BLaER1 treated with 17β-estradiol and CSF1 and Interleukin-3, amounts not matched to agents 10 nM and 100 nM (cell line): ENCODE measurements at regions not wholly inside any gene's neighbourhood (a gene's known extent, or its start where the extent isn't known, plus 50 kb on each side); places are given as distances from the start of the nearest gene placed in this dataset.

Experiments used
- H3K27ac ChIP-seq, 11 experiments: shearing (Covaris generic); formaldehyde crosslinking; 2 replicates each; pipeline ENCODE4 v1.8.1; 2022
- H3K27me3 ChIP-seq, 11 experiments: shearing (Covaris generic); formaldehyde crosslinking; 2 replicates each; pipeline ENCODE4 v1.8.1; 2022
- H3K36me3 ChIP-seq, 11 experiments: shearing (Covaris generic); formaldehyde crosslinking; 2 replicates each; pipeline ENCODE4 v1.8.1; 2022
- H3K4me1 ChIP-seq, 10 experiments: shearing (Covaris generic); formaldehyde crosslinking; 2 replicates each; pipeline ENCODE4 v1.8.1; 2022
- H3K4me2 ChIP-seq, 11 experiments: shearing (Covaris generic); formaldehyde crosslinking; 2 replicates each; pipeline ENCODE4 v1.8.1; 2022
- H3K4me3 ChIP-seq, 10 experiments: shearing (Covaris generic); formaldehyde crosslinking; 2 replicates each; pipeline ENCODE4 v1.8.1; 2022
- H3K9ac ChIP-seq, 11 experiments: shearing (Covaris generic); formaldehyde crosslinking; 2 replicates each; pipeline ENCODE4 v1.8.1; 2022
- H3K9me3 ChIP-seq, 11 experiments: shearing (Covaris generic); formaldehyde crosslinking; replicated peaks in 1 of 11; 2 replicates each; pipeline ENCODE4 v1.8.1; 2022
- H4K20me1 ChIP-seq, 11 experiments: shearing (Covaris generic); formaldehyde crosslinking; 2 replicates each; pipeline ENCODE4 v1.8.1; 2022
- Cebpa-rat ChIP-seq, 11 experiments: shearing (Covaris generic); IDR thresholded peaks; 2 replicates each; pipeline ENCODE4 v1.8.1; 2022

- Histone ChIP-seq H3K27me3 (no peaks in the 10 kb centered on the region), H3K4me2 (no peak overlapping the region), H3K36me3 (no peaks in the 10 kb centered on the region), H4K20me1 (no peaks in the 10 kb centered on the region), H3K9ac (no peak overlapping the region), H3K27ac (no peak overlapping the region), H3K4me1 (peaks cover 0 to 4% (median 0%) of the 10 kb centered on the region in 10 experiments; a peak in 2 of 20 replicates), H3K9me3 (no peaks in the 10 kb centered on the region), H3K4me3 (no peak overlapping the region)
- no peak for TF ChIP-seq Cebpa-rat (IDR thresholded peaks at IDR 0.05)
Observed at GRCh38 chr12:128009108-128009507, 257.9 kb upstream of the TMEM132C start.

GRCh38 chr12:128012110-128012509 lies 254.9 kb upstream of the TMEM132C start:
- TF ChIP-seq Cebpa-rat (IDR thresholded peaks at IDR 0.05) = no peak
- Histone ChIP-seq H3K36me3 (no peaks in the 10 kb centered on the region), H3K9me3 (no peaks in the 10 kb centered on the region), H3K4me3 (no peak overlapping the region), H3K9ac (no peak overlapping the region), H3K27ac (no peak overlapping the region), H4K20me1 (no peaks in the 10 kb centered on the region), H3K4me1 (peaks cover 0 to 3% (median 0%) of the 10 kb centered on the region in 10 experiments; a peak in 1 of 20 replicates), H3K27me3 (no peaks in the 10 kb centered on the region; a peak in 1 of 22 replicates), H3K4me2 (no peak overlapping the region)

GRCh38 chr12:128015276-128015675 lies 251.7 kb upstream of the TMEM132C start:
- no peak for TF ChIP-seq Cebpa-rat (IDR thresholded peaks at IDR 0.05)
- Histone ChIP-seq H3K27ac (no peak overlapping the region), H3K36me3 (no peaks in the 10 kb centered on the region), H3K27me3 (no peaks in the 10 kb centered on the region; a peak in 1 of 22 replicates), H3K4me3 (no peak overlapping the region), H3K4me2 (no peak overlapping the region), H4K20me1 (no peaks in the 10 kb centered on the region), H3K4me1 (no peaks in the 10 kb centered on the region), H3K9ac (no peak overlapping the region), H3K9me3 (no peaks in the 10 kb centered on the region)

GRCh38 chr12:128018067-128018466 lies 248.9 kb upstream of the TMEM132C start:
- no peak for TF ChIP-seq Cebpa-rat (IDR thresholded peaks at IDR 0.05)
- no peaks in the 10 kb centered on the region for H3K4me1 ChIP-seq
- H3K27me3 ChIP-seq = no peaks in the 10 kb centered on the region; a peak in 1 of 22 replicates
- H3K9me3 ChIP-seq = no peaks in the 10 kb centered on the region
- H3K27ac ChIP-seq = no peak overlapping the region
- H3K9ac ChIP-seq = no peak overlapping the region
- no peaks in the 10 kb centered on the region for H4K20me1 ChIP-seq
- no peak overlapping the region for H3K4me3 ChIP-seq
- no peaks in the 10 kb centered on the region for H3K36me3 ChIP-seq
- H3K4me2 ChIP-seq = no peak overlapping the region

GRCh38 chr12:128019996-128020544 lies 246.9 kb upstream of the TMEM132C start:
- TF ChIP-seq Cebpa-rat (IDR thresholded peaks at IDR 0.05) = no peak
- Histone ChIP-seq H3K4me1 (no peaks in the 10 kb centered on the region), H3K36me3 (no peaks in the 10 kb centered on the region), H3K27ac (no peak overlapping the region), H3K9ac (no peak overlapping the region), H3K4me2 (no peak overlapping the region), H3K4me3 (no peak overlapping the region), H4K20me1 (no peaks in the 10 kb centered on the region), H3K27me3 (no peaks in the 10 kb centered on the region; a peak in 1 of 22 replicates), H3K9me3 (no peaks in the 10 kb centered on the region)

- Histone ChIP-seq H3K4me3 (no peak overlapping the region), H3K36me3 (no peaks in the 10 kb centered on the region), H3K27me3 (no peaks in the 10 kb centered on the region), H4K20me1 (no peaks in the 10 kb centered on the region), H3K27ac (no peak overlapping the region), H3K9ac (no peak overlapping the region), H3K4me2 (no peak overlapping the region), H3K4me1 (no peaks in the 10 kb centered on the region), H3K9me3 (no peaks in the 10 kb centered on the region)
- no peak for TF ChIP-seq Cebpa-rat (IDR thresholded peaks at IDR 0.05)
Observed at GRCh38 chr12:128021561-128021960, 245.4 kb upstream of the TMEM132C start.

- no peak for TF ChIP-seq Cebpa-rat (IDR thresholded peaks at IDR 0.05)
- Histone ChIP-seq H3K4me1 (no peaks in the 10 kb centered on the region), H3K4me2 (no peak overlapping the region), H3K27me3 (no peaks in the 10 kb centered on the region), H4K20me1 (no peaks in the 10 kb centered on the region), H3K27ac (no peak overlapping the region), H3K36me3 (no peaks in the 10 kb centered on the region), H3K9ac (no peak overlapping the region), H3K4me3 (no peak overlapping the region), H3K9me3 (no peaks in the 10 kb centered on the region)
Observed at GRCh38 chr12:128025589-128026245, 241.3 kb upstream of the TMEM132C start.

GRCh38 chr12:128026696-128027574 lies 240.0 kb upstream of the TMEM132C start:
- no peak overlapping the region for H3K4me2 ChIP-seq
- H3K9me3 ChIP-seq = no peaks in the 10 kb centered on the region
- no peaks in the 10 kb centered on the region for H3K4me1 ChIP-seq
- no peaks in the 10 kb centered on the region for H3K27me3 ChIP-seq
- H3K27ac ChIP-seq = no peak overlapping the region
- no peaks in the 10 kb centered on the region for H4K20me1 ChIP-seq
- no peaks in the 10 kb centered on the region for H3K36me3 ChIP-seq
- no peak overlapping the region for H3K9ac ChIP-seq
- no peak for TF ChIP-seq Cebpa-rat (IDR thresholded peaks at IDR 0.05)
- H3K4me3 ChIP-seq = no peak overlapping the region

- Histone ChIP-seq H3K27ac (no peak overlapping the region), H3K4me1 (no peaks in the 10 kb centered on the region), H3K27me3 (no peaks in the 10 kb centered on the region), H3K4me3 (no peak overlapping the region), H3K9me3 (no peaks in the 10 kb centered on the region), H3K4me2 (no peak overlapping the region), H3K36me3 (no peaks in the 10 kb centered on the region), H3K9ac (no peak overlapping the region), H4K20me1 (no peaks in the 10 kb centered on the region)
- no peak for TF ChIP-seq Cebpa-rat (IDR thresholded peaks at IDR 0.05)
Observed at GRCh38 chr12:128033473-128033872, 233.5 kb upstream of the TMEM132C start.
